ENCODE measurements at regions not wholly inside any gene's neighbourhood (a gene's known extent, or its start where the extent isn't known, plus 50 kb on each side); places are given as distances from the start of the nearest gene placed in this dataset.

GRCh38 chr6:19597809-19598320, 239.3 kb upstream of the ID4 start:
- no peak for TF ChIP-seq GATA3 (IDR thresholded peaks at IDR 0.05; ENCODE audit: low read depth, low read length)
- no peak for TF ChIP-seq GATA2 (IDR thresholded peaks at IDR 0.05; ENCODE audit: low read depth, low read length)
